ENCODE measurements at regions not wholly inside any gene's neighbourhood (a gene's known extent, or its start where the extent isn't known, plus 50 kb on each side); places are given as distances from the start of the nearest gene placed in this dataset.
"Not testable (repeated sequence)": the region's sequence is repeated elsewhere in the genome, so short reads cannot be mapped to it uniquely, and the experiment has no call there.

- DNase-seq (ENCODE audit: low read depth) = no peak
- no peak overlapping the region for H3K4me3 ChIP-seq (ENCODE audit: low read depth, low read length)
- no peak for TF ChIP-seq CTCF (IDR thresholded peaks at IDR 0.05; ENCODE audit: insufficient read depth, low read depth, low read length, missing control alignments)
Measured at GRCh38 chr10:121385136-121385535, 213.1 kb downstream of the FGFR2 start.

DNA sequence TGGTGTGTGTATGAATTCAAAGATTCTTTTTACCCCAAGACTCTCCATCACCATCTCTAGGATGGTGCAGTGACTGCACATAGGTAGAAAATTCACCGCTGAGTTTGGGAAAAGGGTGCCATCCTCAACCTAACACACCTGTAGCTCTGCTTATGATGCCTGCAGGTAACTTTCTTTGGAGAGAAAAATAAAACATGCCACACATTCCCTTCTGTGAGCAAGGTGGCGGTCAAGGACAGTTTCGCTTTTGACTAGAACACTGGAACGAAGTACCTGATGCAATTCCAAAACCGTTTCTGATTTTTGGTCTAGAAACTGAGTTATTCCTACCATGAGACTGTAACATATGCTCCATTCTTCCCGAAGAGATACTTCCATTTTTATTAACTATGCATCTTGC, 205.6 kb downstream of the FGFR2 start:
- DNase-seq (ENCODE audit: low read depth) = no peak
- no peak for TF ChIP-seq CTCF (IDR thresholded peaks at IDR 0.05; ENCODE audit: insufficient read depth, low read depth, low read length, missing control alignments)
- H3K4me3 ChIP-seq (ENCODE audit: low read depth, low read length) = no peak overlapping the region

GRCh38 chr10:121393522-121393921, 204.7 kb downstream of the FGFR2 start:
- no peak for DNase-seq (ENCODE audit: low read depth)
- no peak for TF ChIP-seq CTCF (IDR thresholded peaks at IDR 0.05; ENCODE audit: insufficient read depth, low read depth, low read length, missing control alignments)
- no peak overlapping the region for H3K4me3 ChIP-seq (ENCODE audit: low read depth, low read length)

GRCh38 chr10:121400507-121400906, 197.7 kb downstream of the FGFR2 start:
- not testable (repeated sequence) for H3K4me3 ChIP-seq (ENCODE audit: low read depth, low read length); DNase-seq (ENCODE audit: low read depth)

DNA sequence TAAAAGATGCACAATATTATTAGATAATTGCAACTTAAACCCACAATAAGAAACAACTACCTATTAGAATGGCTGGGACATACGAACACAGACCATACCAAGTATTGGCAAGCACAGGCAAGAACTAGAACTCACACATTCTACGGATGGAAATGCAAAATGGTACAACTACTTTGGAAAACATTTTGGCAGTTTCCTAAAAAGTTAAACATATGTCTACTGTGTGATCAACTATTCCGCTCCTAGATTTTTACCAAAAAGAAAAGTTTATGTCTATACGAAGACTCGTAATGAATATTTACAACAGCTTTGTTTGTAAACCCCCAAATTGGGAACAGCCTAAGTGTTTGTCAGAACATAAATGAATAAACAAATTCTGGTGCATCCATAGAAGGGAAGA, 194.7 kb downstream of the FGFR2 start:
- no peak overlapping the region for H3K4me3 ChIP-seq (ENCODE audit: low read depth, low read length)
- TF ChIP-seq CTCF (IDR thresholded peaks at IDR 0.05; ENCODE audit: insufficient read depth, low read depth, low read length, missing control alignments) = no peak
- no peak for DNase-seq (ENCODE audit: low read depth)

- no peak for TF ChIP-seq CTCF (IDR thresholded peaks at IDR 0.05; ENCODE audit: insufficient read depth, low read depth, low read length, missing control alignments)
- no peak for DNase-seq (ENCODE audit: low read depth)
- no peak overlapping the region for H3K4me3 ChIP-seq (ENCODE audit: low read depth, low read length)
Measured at GRCh38 chr10:121404611-121405010, 193.6 kb downstream of the FGFR2 start.

- no peak for DNase-seq (ENCODE audit: low read depth)
- H3K4me3 ChIP-seq (ENCODE audit: low read depth, low read length) = no peak overlapping the region
- no peak for TF ChIP-seq CTCF (IDR thresholded peaks at IDR 0.05; ENCODE audit: insufficient read depth, low read depth, low read length, missing control alignments)
Measured at GRCh38 chr10:121405096-121405495, 193.1 kb downstream of the FGFR2 start.

GRCh38 chr10:121405549-121405948, 192.7 kb downstream of the FGFR2 start:
- no peak for TF ChIP-seq CTCF (IDR thresholded peaks at IDR 0.05; ENCODE audit: insufficient read depth, low read depth, low read length, missing control alignments)
- H3K4me3 ChIP-seq (ENCODE audit: low read depth, low read length) = no peak overlapping the region
- no peak for DNase-seq (ENCODE audit: low read depth)

Data from GM12865 (cell line).